OCI-M2 (cell line): ENCODE measurements at regions not wholly inside any gene's neighbourhood (a gene's known extent, or its start where the extent isn't known, plus 50 kb on each side); places are given as distances from the start of the nearest gene placed in this dataset.
"Not testable (repeated sequence)": the region's sequence is repeated elsewhere in the genome, so short reads cannot be mapped to it uniquely, and the experiment has no call there.

Experiments used
- DNase-seq: peaks from one replicate; lab custom pipeline; 2025; ENCODE audit not compliant: unreplicated experiment; lab: John Stamatoyannopoulos, UW

- no peak for DNase-seq
Measured at GRCh38 chr1:117702654-117703053, 96.8 kb downstream of the TENT5C start.

GRCh38 chr1:117707371-117707770 lies 101.5 kb downstream of the TENT5C start:
- DNase-seq, result no peak

GRCh38 chr1:117708323-117709248 lies 102.7 kb downstream of the TENT5C start:
- DNase-seq, result no peak

- DNase-seq, result no peak
Measured at GRCh38 chr1:117709249-117709691, 103.4 kb downstream of the TENT5C start.

GRCh38 chr1:117710710-117711109 lies 104.9 kb downstream of the TENT5C start:
- no peak for DNase-seq

GRCh38 chr1:117712621-117713020 lies 106.8 kb downstream of the TENT5C start:
- DNase-seq, result no peak

- no peak for DNase-seq
Measured at GRCh38 chr1:117714546-117714945, 108.7 kb downstream of the TENT5C start.

- DNase-seq, result not testable (repeated sequence)
Measured at GRCh38 chr1:117716030-117716429, 110.2 kb downstream of the TENT5C start.

- not testable (repeated sequence) for DNase-seq
Measured at GRCh38 chr1:117717980-117718379, 112.1 kb downstream of the TENT5C start.

GRCh38 chr1:117718596-117718995 lies 112.7 kb downstream of the TENT5C start:
- not testable (repeated sequence) for DNase-seq

GRCh38 chr1:117719004-117719403 lies 113.2 kb downstream of the TENT5C start:
- no peak for DNase-seq

- DNase-seq, result no peak
Measured at GRCh38 chr1:117732065-117732797, 126.4 kb downstream of the TENT5C start.

GRCh38 chr1:117732956-117733355 lies 127.1 kb downstream of the TENT5C start:
- no peak for DNase-seq

GRCh38 chr1:117734403-117734802 lies 128.6 kb downstream of the TENT5C start:
- no peak for DNase-seq

GRCh38 chr1:117735045-117735992 lies 129.5 kb downstream of the TENT5C start:
- no peak for DNase-seq

GRCh38 chr1:117739504-117739903 lies 133.7 kb downstream of the TENT5C start:
- DNase-seq, result no peak

GRCh38 chr1:117740496-117740895 lies 134.6 kb downstream of the TENT5C start:
- DNase-seq, result no peak

- not testable (repeated sequence) for DNase-seq
Measured at GRCh38 chr1:117746565-117746964, 140.7 kb downstream of the TENT5C start.

GRCh38 chr1:117747605-117748004 lies 141.8 kb downstream of the TENT5C start:
- DNase-seq, result no peak

GRCh38 chr1:117751321-117751720 lies 145.5 kb downstream of the TENT5C start:
- no peak for DNase-seq

- DNase-seq, result no peak
Measured at GRCh38 chr1:117752661-117753060, 146.8 kb downstream of the TENT5C start.
